DOHH2 (cell line): ENCODE measurements at regions not wholly inside any gene's neighbourhood (a gene's known extent, or its start where the extent isn't known, plus 50 kb on each side); places are given as distances from the start of the nearest gene placed in this dataset.

ENCODE experiments used
- EZH2phosphoT487 ChIP-seq: fragments of 200-600 bp; sonication (generic); IDR thresholded peaks from 2 replicates; pipeline ENCODE4 v1.6.1; 2017; ENCODE audit warnings: borderline replicate concordance, mild to moderate bottlenecking, antibody characterized with exemption, low read length, moderate library complexity, mixed read lengths
- TF ChIP-seq, protein P1 (sequence below): fragments of 200-600 bp; sonication (generic); IDR thresholded peaks from one replicate; pipeline ENCODE4 v1.5.1; 2014; ENCODE audit warnings: antibody characterized with exemption, mild to moderate bottlenecking, low read depth, low read length; ENCODE audit not compliant: poor library complexity, severe bottlenecking

DNA sequence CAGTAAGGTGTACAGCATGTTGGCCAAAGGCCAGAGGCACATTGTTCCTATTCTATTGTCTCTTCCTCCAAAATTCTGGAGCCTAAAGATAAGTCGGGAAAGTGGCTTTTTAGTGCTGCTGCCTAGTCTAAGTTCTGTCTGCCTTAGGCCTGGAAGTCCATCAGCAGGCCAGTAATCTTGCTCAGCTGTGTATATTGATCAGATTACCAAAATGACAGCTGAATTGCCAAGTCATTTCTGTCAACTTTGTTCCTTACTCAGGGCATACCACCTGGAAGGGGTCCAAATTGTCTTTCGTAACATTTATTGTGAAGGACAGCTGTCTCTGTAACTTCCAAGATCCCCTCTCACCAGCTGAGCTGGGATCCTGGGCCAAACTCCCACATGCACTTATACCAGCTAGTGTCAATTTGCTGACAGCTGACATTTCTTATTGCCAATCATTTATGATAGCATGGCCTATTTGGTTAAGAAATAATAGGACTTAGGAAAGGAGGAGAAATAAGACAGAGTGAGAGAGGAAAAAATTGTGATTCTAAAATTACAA, 116.8 kb upstream of the FSHR start:
- TF ChIP-seq, protein P1, sequence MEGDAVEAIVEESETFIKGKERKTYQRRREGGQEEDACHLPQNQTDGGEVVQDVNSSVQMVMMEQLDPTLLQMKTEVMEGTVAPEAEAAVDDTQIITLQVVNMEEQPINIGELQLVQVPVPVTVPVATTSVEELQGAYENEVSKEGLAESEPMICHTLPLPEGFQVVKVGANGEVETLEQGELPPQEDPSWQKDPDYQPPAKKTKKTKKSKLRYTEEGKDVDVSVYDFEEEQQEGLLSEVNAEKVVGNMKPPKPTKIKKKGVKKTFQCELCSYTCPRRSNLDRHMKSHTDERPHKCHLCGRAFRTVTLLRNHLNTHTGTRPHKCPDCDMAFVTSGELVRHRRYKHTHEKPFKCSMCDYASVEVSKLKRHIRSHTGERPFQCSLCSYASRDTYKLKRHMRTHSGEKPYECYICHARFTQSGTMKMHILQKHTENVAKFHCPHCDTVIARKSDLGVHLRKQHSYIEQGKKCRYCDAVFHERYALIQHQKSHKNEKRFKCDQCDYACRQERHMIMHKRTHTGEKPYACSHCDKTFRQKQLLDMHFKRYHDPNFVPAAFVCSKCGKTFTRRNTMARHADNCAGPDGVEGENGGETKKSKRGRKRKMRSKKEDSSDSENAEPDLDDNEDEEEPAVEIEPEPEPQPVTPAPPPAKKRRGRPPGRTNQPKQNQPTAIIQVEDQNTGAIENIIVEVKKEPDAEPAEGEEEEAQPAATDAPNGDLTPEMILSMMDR: no peak
- no peak for TF ChIP-seq EZH2phosphoT487
